ENCODE measurements at regions not wholly inside any gene's neighbourhood (a gene's known extent, or its start where the extent isn't known, plus 50 kb on each side); places are given as distances from the start of the nearest gene placed in this dataset.

DNA sequence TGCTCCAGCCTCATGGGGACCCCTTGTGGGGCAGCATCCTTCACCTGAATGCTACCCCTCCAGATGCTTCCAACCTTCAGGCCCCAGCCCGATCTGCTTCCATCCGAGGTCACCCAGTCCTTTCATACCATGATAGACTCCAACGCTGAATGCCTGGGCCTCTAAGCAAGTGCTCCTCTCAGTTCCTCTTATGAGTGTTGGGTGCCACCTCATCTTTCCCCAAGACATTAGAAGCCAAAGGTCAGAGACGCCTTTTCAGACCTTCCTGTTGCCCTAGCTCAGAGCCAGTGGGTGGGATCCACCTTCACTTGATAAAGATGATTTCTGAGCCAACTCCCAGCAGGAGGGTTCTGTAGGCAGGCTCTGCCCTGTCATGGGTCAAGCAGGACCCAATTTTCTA is 174.5 kb upstream of the MGAT5 start:
- DNase-seq (ENCODE audit: low read depth in 2 of 2): no peak

DNA sequence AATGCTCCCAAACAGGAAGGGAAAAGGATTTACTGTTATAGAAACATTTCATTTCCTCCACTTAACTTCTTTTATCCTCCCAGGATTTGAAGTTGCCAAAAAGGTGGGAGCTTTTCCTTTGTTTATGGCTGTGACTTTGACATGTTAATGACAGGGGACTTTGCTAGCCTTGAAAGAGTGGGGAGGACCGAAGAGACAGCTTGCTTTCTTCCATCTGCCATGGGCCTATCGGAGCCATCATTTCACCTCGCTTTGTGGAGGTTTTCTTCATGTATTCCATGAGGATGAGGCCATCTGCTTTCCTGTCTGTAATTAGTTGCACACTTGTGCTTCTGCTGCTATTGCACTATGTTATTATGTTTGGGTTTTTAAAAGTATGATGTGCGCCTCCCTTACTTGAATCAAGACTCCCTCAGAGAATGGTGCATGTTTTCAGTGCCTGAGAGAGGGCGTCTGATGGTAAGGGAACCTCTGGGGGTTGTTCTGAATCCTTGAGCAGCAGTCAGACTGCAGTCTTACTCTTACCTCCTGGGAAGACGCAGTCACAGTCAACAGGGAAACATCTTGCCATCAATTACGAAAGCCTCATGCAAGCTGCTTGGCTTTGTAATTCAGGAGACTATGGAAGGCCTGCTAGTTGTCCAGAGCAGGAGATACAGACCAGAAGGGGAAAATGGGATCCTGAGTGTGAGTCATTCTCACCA is 173.3 kb upstream of the MGAT5 start:
- no peak for DNase-seq (ENCODE audit: low read depth in 2 of 2)

DNA sequence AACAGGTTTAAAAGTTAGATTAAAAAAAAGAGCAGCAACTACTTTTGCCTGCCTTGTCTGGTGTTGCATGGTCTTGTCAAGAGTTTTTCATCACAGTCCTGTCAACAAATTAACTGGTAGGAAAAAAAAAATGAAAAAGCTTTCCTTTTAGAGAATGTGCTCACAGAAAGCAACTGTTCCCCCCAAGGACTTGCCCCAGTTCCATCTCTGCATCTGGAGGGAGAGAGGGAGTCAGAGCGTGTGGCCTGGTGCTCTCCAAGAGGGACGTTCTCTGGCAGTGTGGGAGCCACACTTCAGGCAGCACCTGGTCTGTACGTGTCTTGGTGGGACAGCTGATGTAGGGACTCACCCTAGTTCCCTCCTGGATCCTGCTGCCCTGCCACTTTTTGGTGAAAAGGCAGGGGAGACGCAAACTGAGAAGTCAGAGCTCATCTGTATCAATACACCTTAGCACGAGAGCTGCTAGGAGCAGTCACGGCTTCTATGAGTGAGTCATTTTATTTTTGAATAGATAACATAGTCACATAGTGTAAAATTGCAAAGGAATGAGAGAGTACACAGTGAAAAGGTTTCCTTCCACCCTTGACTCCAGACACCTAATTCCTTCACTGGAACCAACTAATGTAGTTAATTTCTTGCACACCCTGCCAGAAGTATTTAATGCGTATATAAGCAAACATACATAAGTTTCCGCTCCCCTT is 172.5 kb upstream of the MGAT5 start:
- DNase-seq (ENCODE audit: low read depth in 2 of 2): no peak

DNA sequence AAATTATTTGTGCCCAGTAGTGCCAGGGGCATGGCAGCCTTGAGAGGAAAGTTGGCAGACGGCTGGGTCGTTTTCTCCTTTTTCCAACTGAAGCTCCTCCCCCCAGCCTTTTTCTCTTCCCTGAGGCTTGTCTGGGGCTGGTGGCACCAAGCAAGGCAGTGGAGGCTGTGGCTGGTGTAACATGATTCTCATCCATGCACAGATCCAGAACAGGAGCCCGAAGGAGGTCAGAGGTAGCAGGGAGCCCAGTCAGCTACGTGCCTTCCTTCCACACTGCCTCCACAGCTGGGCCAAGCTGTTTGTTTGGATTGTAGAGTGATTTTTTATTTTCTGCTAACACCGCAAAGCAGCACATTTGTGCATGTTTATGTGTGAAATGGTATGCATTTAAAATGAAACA is 170.3 kb upstream of the MGAT5 start:
- DNase-seq (ENCODE audit: low read depth in 2 of 2): no peak

DNA sequence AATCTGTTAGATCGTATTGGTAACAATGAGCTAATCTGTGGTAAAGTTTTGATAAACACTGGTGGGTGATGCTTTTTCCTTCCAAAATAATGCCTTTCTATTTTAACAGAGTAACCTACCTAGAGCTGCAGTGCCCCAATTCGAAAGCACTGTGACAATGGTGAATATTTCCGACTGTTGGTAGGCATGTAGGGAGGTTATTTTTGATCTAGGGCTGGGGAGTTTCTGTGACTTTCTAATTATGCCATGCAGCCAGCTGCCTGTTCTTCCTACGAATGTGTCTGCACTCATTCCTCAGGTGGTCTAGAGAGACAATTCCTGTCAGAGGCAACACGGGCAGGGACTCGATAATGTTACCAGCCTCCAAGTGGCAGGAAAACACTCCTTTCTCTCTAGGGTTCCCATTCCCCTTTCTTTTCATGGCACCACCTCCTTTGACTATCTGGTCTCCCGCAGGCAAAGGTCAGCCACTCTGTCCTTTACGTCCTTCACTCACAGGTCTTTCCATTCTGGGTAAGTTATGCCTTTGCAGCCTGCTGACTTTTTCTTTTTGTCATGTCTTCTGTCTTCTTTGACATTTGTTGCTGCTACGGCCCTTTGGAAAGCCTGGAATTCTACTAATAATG is 167.2 kb upstream of the MGAT5 start:
- DNase-seq (ENCODE audit: low read depth in 2 of 2): no peak

DNA sequence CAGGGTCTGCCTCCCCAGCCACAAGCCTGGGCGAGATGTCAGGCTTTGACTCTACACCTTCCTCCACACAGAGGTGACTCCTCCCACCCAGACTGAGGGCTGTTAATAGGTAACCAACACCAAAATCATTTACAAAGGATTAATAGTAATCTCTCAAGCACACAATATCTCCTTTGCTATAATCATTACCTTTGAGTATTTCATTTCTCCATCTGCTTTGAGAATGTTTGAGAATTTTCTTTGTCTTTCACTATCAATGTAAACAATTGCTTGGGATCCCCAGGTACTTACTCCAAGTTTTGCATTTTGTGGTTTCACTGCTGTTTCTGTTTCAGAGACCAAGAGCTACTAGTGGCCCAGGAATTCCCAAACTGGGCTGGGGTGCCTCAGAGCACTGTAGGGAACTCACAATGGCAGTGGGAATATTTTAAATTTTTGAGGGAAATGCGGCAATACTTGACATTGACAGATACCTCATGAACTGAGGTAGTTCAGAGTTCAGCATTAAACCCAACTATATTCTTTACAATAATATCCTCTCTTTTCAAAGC is 166.4 kb upstream of the MGAT5 start:
- no peak for DNase-seq (ENCODE audit: low read depth in 2 of 2)

DNA sequence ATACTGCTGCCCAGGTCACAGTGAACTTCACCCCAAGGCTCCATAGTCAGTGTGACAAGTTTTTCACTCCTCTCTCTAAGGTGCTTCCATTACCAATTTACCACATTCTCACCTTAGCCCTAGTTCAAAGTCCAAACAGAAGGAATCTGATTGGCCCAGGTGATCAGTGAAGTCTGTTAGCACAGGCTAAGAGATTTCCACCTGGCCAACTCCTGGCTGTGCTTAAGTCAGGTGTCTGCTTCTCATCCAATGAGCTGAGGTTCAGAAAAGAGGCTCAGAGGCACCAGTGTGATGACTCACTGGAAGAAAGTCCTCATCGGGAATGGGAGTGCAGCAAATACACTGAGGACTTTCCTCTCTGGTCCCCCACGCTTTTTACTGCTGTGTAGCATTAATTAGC is 164.4 kb upstream of the MGAT5 start:
- DNase-seq (ENCODE audit: low read depth in 2 of 2): no peak

DNA sequence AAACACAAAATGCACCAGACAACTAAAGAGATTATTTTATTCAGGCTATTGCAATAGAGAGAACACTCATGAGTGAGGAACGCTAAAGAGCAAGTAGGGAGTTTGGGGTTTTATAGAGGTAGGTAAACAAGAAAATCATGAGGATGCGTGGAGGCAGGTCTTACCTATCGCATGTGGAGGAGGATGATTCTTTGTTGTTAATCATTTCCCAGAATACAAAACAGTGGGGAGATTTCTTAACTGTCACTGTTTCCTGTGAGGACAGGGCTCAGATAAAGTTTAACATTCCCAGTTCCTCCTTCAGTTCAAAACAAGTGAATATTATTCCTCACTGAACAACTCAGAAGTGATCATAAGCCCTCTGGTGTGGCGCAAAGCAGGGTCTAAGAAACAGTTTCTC is 156.1 kb upstream of the MGAT5 start:
- no peak for DNase-seq (ENCODE audit: low read depth in 2 of 2)

DNA sequence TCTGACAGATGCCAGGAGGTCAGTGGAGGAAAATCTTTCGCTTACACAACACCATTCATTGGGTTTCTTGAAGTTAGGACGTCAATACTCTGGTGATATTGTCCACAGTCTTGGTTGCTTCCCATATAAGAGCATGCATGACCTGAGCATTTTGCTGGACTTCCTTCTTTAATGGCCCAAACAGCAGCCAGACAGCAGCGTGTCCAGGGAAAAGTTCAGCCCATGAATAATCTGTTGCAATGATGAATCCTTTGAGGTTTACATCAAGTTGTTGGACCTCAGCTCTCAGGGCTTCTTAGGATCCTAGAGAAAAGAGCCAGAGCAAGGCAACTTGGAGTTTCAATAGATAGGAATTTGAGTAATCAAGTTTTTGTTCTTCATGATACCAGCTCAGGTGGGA is 155.6 kb upstream of the MGAT5 start:
- DNase-seq (ENCODE audit: low read depth in 2 of 2): no peak

DNA sequence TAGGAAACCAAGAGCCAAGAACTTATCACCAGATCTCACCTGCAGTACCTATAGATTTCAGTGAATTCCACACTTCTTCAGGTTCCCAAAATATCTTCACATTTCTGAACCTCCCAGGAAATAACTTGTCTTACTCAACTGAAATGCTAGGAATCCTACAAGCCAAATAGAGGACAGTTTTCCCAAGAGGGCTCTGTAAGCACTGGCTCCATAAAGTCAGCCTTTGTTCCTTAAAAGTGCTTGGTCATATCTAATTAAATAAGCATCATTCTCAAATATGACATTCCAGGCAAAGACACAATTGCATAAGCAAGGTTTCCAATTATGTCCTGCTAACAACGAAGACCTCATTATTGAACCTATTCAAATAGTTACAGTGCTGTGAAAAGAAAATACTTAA is 154.6 kb upstream of the MGAT5 start:
- DNase-seq (ENCODE audit: low read depth in 2 of 2): no peak

DNA sequence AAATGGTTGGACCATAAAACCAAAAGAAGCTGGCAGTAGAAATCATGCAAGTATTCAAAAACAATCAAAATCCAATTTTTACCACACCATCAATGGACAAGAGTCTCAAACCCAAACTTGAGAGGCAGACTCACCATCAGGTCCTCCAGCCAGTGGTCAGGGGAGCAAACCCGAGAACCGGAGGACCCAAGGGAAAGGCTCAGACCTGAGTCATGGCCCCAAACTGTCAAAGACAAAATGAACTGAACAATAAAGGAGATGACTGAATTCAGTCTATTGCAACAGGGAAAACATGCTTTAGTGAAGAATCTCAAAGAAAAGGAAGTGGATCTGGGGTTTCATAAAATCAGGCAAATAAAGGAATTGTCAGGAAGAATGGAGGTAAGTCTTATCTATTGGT is 150.7 kb upstream of the MGAT5 start:
- no peak for DNase-seq (ENCODE audit: low read depth in 2 of 2)

DNA sequence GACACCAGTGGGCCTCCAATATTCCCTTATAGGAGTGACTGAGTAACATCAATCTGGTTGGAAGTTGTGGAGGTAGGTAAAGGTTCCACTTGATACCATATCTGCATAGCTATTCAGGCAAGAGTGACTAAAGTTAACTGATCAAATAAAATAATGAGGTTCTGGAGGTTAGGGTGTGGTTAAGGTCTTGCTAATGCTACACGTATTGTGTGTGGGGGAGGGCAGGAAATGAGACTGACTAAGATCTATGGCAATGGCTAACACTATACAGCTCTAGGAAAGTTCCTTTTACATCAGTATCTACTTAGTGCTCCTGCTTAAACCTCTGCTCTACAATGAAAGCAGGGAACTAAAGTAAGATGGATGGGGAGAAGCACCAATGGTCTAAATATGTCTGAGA is 149.1 kb upstream of the MGAT5 start:
- DNase-seq (ENCODE audit: low read depth in 2 of 2): no peak

DNA sequence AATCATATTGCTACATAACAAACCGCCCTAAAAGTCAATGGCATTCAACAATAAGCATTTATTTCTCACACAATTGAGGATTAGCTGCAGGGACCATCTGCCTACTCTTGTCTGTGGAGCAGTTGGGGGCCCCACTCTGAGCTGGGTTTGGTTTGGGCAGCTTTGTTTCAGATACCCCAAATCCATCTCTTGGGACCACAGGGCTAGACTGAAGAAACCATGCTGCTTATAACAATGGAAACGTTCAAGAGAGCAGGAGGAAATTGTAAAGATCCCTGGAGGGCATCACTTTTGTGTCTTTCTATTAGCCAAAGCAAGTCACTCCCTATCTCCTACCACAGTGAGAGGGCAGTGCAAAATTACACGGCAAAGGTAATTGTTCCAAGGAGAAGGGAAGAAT is 146.5 kb upstream of the MGAT5 start:
- DNase-seq (ENCODE audit: low read depth in 2 of 2): no peak

DNA sequence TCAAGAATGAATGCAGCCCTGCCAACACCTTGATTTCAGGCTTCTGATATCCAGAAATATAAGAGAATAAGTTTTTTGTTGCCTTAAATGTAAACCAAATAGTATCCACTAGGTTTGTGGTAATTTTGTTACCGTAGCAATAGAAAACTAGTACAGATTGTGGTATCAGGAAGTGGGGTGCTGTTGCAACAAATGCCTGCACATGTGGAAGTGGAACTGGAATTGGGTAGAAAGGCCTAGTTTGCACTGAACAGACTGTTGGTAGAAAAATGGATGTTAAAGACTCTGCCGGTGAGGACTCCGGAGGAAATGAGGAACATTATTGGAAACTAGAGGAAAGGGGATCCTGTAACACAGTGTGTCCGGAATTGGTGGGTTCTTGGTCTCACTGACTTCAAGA is 145.8 kb upstream of the MGAT5 start:
- no peak for DNase-seq (ENCODE audit: low read depth in 2 of 2)

DNA sequence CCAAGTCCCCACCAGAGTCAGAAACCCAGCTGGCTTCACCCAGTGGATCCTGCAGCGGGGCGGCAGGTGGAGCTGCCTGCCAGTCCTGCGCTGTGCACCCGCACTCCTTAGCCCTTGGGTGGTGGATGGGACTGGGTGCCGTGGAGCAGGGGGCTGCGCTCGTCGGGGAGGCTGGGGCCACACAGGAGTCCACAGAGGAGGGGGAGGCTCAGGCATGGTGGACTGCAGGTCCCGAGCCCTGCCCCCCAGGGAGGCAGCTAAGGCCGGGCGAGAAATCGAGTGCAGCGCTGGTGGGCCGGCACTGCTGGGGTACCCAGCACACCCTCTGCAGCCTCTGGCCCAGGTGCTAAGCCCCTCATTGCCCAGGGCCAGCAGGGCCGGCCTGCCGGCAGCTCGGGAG is 144.6 kb upstream of the MGAT5 start:
- no peak for DNase-seq (ENCODE audit: low read depth in 2 of 2)

DNA sequence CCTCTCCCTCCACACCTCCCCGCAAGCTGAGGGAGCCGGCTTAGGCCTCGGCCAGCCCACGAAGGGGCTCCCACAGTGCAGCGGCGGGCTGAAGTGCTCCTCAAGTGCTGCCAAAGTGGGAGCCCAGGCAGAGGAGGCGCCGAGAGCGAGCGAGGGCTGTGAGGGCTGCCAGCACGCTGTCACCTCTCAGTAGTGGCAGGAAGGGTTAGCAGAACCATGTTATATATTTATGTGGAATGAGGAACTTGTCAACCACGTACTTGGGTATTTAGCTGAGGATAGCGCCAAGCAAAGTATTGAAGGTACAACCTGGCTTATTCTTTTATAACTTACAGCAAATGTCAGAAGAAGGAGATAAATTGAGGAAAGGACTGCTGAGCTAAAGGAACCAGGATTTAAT is 144.1 kb upstream of the MGAT5 start:
- no peak for DNase-seq (ENCODE audit: low read depth in 2 of 2)

DNA sequence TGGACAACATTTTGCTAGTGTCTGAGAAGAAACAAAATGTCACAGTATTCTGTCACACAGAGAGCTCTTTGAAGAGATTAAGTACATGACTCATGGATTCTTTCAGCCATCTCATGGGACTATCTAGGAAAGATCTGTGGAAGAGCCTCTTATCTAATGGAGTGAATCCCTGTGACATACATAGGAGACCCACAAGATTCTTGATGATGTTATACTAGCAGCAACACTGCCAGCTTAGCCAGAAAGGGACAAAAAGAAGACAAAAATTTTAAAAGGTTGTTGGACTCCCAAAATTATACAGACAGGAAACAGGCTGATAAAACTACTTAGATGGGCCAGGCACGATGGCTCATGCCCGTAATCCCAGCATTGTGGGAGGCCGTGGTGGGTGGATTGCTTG is 143.3 kb upstream of the MGAT5 start:
- no peak for DNase-seq (ENCODE audit: low read depth in 2 of 2)

DNA sequence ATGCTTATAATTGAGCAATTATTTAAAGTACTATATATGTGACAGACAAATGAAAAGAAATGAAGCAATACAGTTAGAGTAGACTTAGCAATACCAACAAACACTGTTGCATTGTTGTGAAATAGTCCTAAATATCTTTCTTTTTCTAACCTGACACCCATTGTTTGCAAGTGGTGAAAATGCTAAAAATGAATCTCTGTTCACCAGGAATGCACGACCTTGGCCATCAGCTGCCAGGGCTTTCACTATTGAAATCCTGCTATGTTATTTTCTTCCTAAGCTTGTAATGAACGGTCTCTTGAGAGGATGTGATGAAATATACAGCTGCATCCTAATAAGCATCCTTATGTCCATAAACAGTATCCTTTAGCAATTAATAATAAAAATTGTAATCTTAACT is 136.2 kb upstream of the MGAT5 start:
- DNase-seq (ENCODE audit: low read depth in 2 of 2): no peak

DNA sequence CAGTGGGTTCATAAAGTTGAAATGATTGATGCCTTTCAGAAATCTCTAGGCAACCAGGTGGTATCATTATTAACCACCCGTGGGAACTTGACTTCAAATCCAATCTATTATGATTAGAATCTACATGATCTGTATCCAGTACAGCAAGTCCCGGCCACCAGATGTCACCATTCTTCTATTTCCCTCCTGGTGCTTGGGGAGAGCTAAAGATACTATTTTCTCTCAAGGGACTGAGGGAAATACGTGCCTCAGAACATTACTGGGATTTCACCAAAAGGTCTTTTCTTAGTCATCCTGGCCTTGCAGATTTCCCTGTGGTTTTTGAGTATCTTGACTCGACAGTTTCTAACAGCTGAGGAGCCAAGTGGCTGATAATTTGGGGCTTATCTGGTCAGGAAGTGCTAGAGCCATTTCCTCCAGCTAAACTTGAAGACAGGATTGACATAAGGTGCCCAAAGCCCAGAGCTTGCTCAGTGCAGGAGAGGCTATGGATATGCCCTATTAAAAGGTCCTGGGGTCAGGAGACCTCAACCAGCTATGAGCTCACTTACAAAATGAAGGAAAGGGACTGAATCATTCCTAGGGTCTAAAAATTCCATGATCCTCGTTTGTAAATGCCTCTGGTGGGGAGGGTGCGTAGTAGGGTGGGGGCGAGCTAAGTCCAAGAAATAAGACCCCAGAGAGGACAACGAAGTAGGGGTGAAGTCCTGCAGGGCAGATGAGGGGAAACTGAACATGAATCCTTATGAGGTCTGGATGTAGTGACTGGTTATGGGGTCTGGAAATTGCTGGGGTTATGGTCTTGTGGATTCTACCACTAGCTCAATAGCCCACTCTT is 135.4 kb upstream of the MGAT5 start:
- DNase-seq (ENCODE audit: low read depth in 2 of 2): peak; percentile 53 to 80

DNA sequence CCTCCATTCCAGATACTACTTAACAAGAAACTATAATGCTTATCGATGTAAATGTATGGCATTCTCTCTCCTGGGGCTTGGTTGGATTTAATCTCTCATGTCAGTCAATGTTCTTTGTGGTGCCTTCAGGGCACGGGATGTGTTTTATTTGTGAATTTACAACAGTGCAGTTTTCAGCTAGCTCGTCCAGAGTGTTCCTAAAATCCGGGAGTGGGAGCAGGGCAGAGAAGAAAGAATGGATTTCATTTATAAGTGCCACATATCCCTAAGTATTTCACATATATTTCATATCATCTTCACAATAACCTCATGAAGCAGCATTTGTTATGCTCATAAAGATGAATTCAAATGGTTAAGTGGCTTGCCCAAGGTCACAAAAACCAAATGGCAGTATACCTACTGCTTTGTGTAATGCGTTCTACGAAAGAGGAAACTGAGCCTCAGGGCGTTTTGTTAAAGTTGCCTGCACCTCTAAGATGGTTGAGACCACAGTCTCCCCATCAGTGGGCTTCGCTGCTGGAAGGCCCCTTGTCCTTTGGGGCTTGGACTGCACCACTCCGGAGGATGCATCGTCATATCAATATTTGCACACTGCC is 134.7 kb upstream of the MGAT5 start:
- DNase-seq (ENCODE audit: low read depth in 2 of 2): no peak

DNA sequence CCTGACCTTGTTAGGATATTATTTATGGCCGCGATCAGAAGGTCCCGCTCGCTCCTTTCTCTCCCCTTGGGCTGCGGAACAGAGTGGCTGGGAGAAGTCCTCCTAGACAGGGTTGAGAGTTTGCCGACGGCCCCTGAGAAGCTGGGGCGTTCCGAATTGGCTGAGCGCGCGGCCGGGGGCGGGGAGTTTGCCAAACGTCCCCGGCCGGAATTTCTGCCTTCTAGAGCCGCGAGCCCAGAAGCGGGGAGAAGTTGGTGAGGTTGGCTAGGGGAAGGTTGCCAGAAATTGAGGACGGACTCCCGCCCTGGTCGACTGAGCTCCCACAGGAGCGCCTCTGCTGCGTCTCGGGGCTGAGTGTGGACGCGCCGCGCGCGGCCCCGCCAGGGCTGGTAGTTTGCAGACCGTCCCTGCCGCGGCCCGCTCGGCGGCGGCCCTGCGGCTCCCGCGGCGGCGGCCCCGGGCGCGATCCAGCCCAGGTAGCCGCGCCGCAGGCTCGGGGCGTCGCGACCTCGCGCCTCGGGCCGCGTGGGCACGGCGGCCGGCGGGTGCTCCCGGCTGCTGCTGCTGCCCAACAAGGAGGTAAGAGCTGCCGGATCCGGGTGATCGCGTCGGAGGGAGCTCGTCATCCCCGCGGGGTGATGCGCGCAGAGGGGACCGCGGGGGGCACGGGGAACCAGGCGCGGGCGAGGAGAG is 134.0 kb upstream of the MGAT5 start:
- peak; percentile 61 to 70 for DNase-seq (ENCODE audit: low read depth in 2 of 2)

Data from stimulated activated CD8-positive, alpha-beta memory T cell treated with anti-CD3 and anti-CD28 coated beads, Interleukin-15, amount 100 ng/mL, for 4 hours (primary cell).